Uterus (tissue), 2 donors: ENCODE measurements at regions not wholly inside any gene's neighbourhood (a gene's known extent, or its start where the extent isn't known, plus 50 kb on each side); places are given as distances from the start of the nearest gene placed in this dataset.

Experiments
- CTCF ChIP-seq, 4 experiments: fragments of 200-600 bp in 2 of 4; fragments of 450-650 bp in 2 of 4; sonication (generic) in 2 of 4; IDR thresholded peaks; one replicate each; pipeline ENCODE4 v1.5.1; 2016 to 2019; ENCODE audit warnings: antibody characterized with exemption in 4 of 4, mild to moderate bottlenecking in 2 of 4, moderate library complexity in 1 of 4
- POLR2A ChIP-seq, 2 donors: fragments of 450-650 bp; IDR thresholded peaks; one replicate each; pipeline ENCODE4 v1.6.1; 2016; ENCODE audit warnings: antibody characterized with exemption in 2 of 2, mild to moderate bottlenecking in 1 of 2, moderate library complexity in 1 of 2

GRCh38 chr2:129011466-129012061 lies 692.9 kb upstream of the HS6ST1 start:
- no peak for TF ChIP-seq CTCF (IDR thresholded peaks at IDR 0.05)
- TF ChIP-seq POLR2A (IDR thresholded peaks at IDR 0.05) = no peak
